GM12878 (cell line): ENCODE measurements at regions not wholly inside any gene's neighbourhood (a gene's known extent, or its start where the extent isn't known, plus 50 kb on each side); places are given as distances from the start of the nearest gene placed in this dataset.

ENCODE experiments used
- ATAC-seq: fragments of 200-7000 bp; cut with Tn5 transposase; 3 replicates; pipeline ENCODE4 v1.9.1; 2020; ENCODE audit warnings: mild to moderate bottlenecking, moderate library complexity
- BruUV-seq: library from RNA; stranded (reverse); fragments of 400-500 nt; replicated peaks from 2 replicates; lab custom pipeline; 2021; lab: Mats Ljungman, UMichigan
- CTCF ChIA-PET: fragments of 300-600 bp; sonication (Branson Sonifier 250); formaldehyde crosslinking; extraction: SDS; loops from one replicate; lab custom pipeline; 2021; ENCODE audit warnings: inconsistent platforms; lab: Yijun Ruan, JAX
- POLR2A ChIA-PET: fragments of 350-600 bp; formaldehyde crosslinking; extraction: SDS; loops from one replicate; lab custom pipeline; 2021; ENCODE audit warnings: inconsistent platforms; lab: Charles Lee
- RAD21 ChIA-PET: fragments of 300-600 bp; sonication (Branson Sonifier 250); formaldehyde crosslinking; loops from one replicate; lab custom pipeline; 2023; ENCODE audit warnings: antibody characterized with exemption; ENCODE audit not compliant: unreplicated experiment; lab: Charles Lee
- SMC1A ChIA-PET: fragments of 300-600 bp; sonication (Branson Sonifier 250); formaldehyde crosslinking; loops from one replicate; lab custom pipeline; 2023; ENCODE audit not compliant: unreplicated experiment, uncharacterized antibody; lab: Charles Lee
- DNase-seq: peaks from one replicate; pipeline ENCODE4 v3.0.0-alpha.2; 2011; ENCODE audit warnings: low read depth, low spot score
- FAIRE-seq: peaks from 3 replicates; lab custom pipeline; 2011; peaks lifted over from hg19 to GRCh38; lab: Jason Lieb, UNC
- H2AFZ ChIP-seq: 2 replicates; pipeline ENCODE4 v1.6.0; 2011; ENCODE audit warnings: low read depth, low read length, control low read depth; ENCODE audit not compliant: control insufficient read depth
- H3K27ac ChIP-seq: 2 replicates; pipeline ENCODE4 v1.5.1; 2011; ENCODE audit warnings: control low read depth; ENCODE audit not compliant: control insufficient read depth, insufficient read depth
- H3K27me3 ChIP-seq, 2 experiments: replicated peaks in 1 of 2; 2 replicates each; pipeline versions ENCODE4 v1.6.0 to v1.6.1; 2011; ENCODE audit warnings: low read length in 1 of 2; ENCODE audit not compliant: control insufficient read depth in 2 of 2, insufficient read depth in 2 of 2
- H3K36me3 ChIP-seq, 2 experiments: 2 replicates each; pipeline ENCODE4 v1.5.1; 2011; ENCODE audit warnings: low read length in 1 of 2; ENCODE audit not compliant: control insufficient read depth in 2 of 2, insufficient read depth in 2 of 2
- H3K4me1 ChIP-seq: 2 replicates; pipeline ENCODE4 v1.6.1; 2011; ENCODE audit warnings: mild to moderate bottlenecking, low read length, moderate library complexity, mixed read lengths; ENCODE audit not compliant: control insufficient read depth, insufficient read depth
- H3K4me2 ChIP-seq: 2 replicates; pipeline ENCODE4 v1.6.0; 2011; ENCODE audit warnings: control low read depth; ENCODE audit not compliant: control insufficient read depth, insufficient read depth
- H3K4me3 ChIP-seq: fragments of 200-600 bp; sonication (generic); 2 replicates; pipeline ENCODE4 v1.5.1; 2016
- H3K79me2 ChIP-seq: 2 replicates; pipeline ENCODE4 v1.6.0; 2011; ENCODE audit warnings: low read length; ENCODE audit not compliant: control insufficient read depth, insufficient read depth
- H3K9ac ChIP-seq: 2 replicates; pipeline ENCODE4 v1.8.0; 2011; ENCODE audit warnings: low read length, control low read depth, mixed read lengths; ENCODE audit not compliant: control insufficient read depth, insufficient read depth
- H3K9me3 ChIP-seq: replicated peaks from 3 replicates; pipeline ENCODE4 v1.5.1; 2011; ENCODE audit warnings: mild to moderate bottlenecking, low read length; ENCODE audit not compliant: control insufficient read depth, insufficient read depth
- H4K20me1 ChIP-seq: 2 replicates; pipeline ENCODE4 v1.6.0; 2011; ENCODE audit not compliant: control insufficient read depth, insufficient read depth
- BRCA1 ChIP-seq: IDR thresholded peaks from 2 replicates; pipeline ENCODE4 v1.6.1; 2011; ENCODE audit warnings: low read depth, low read length, improper control_type of control experiment
- CHD2 ChIP-seq: IDR thresholded peaks from 2 replicates; pipeline ENCODE4 v1.6.1; 2011; ENCODE audit warnings: low read depth, low read length, improper control_type of control experiment, borderline replicate concordance
- EP300 ChIP-seq, 2 experiments: fragments of 150-350 bp in 1 of 2; IDR thresholded peaks; 2 replicates each; pipeline ENCODE4 v1.6.1; 2011 to 2012; ENCODE audit warnings: low read depth in 2 of 2, low read length in 2 of 2, borderline replicate concordance in 1 of 2, improper control_type of control experiment in 1 of 2, inconsistent platforms in 1 of 2; ENCODE audit not compliant: control insufficient read depth in 1 of 2
- EZH2 ChIP-seq: IDR thresholded peaks from 2 replicates; pipeline ENCODE4 v1.6.1; 2012; ENCODE audit warnings: low read depth, mild to moderate bottlenecking, control low read depth, inconsistent platforms, low read length, borderline replicate concordance; ENCODE audit not compliant: control insufficient read depth
- FOS ChIP-seq: IDR thresholded peaks from 3 replicates; pipeline ENCODE4 v1.6.1; 2011; ENCODE audit warnings: borderline replicate concordance; ENCODE audit not compliant: insufficient read length; ENCODE audit errors: extremely low read depth
- HDAC2 ChIP-seq: fragments of 200-600 bp; sonication (generic); IDR thresholded peaks from 2 replicates; pipeline ENCODE4 v1.6.1; 2017
- NR2C1 ChIP-seq: fragments of 450-650 bp; IDR thresholded peaks from 2 replicates; pipeline ENCODE4 v1.6.1; 2017; ENCODE audit warnings: antibody characterized with exemption, mild to moderate bottlenecking, moderate library complexity
- PAX5 ChIP-seq: IDR thresholded peaks from 2 replicates; pipeline ENCODE4 v1.6.1; 2011; ENCODE audit warnings: low read depth, low read length, borderline replicate concordance
- RCOR1 ChIP-seq: conservative IDR thresholded peaks from 2 replicates; pipeline ENCODE4 v1.6.1; 2012; ENCODE audit warnings: low read depth, low read length, improper control_type of control experiment
- SIX5 ChIP-seq: IDR thresholded peaks from 2 replicates; pipeline ENCODE4 v1.6.1; 2011; ENCODE audit warnings: mild to moderate bottlenecking, low read depth, low read length, moderate library complexity; ENCODE audit not compliant: severe bottlenecking
- SPI1 ChIP-seq: IDR thresholded peaks from 2 replicates; pipeline ENCODE4 v1.6.1; 2011; ENCODE audit warnings: low read depth, mild to moderate bottlenecking, low read length, moderate library complexity, borderline replicate concordance; ENCODE audit not compliant: insufficient read depth
- TBL1XR1 ChIP-seq: IDR thresholded peaks from 2 replicates; pipeline ENCODE4 v1.6.1; 2012; ENCODE audit warnings: low read depth, low read length, improper control_type of control experiment
- TCF7 ChIP-seq: IDR thresholded peaks from 2 replicates; pipeline ENCODE4 v1.6.1; 2014; ENCODE audit warnings: antibody characterized with exemption, borderline replicate concordance
- ZBED1 ChIP-seq: IDR thresholded peaks from 2 replicates; pipeline ENCODE4 v1.6.1; 2016; ENCODE audit warnings: borderline replicate concordance
- ZNF217 ChIP-seq: fragments of 450-650 bp; IDR thresholded peaks from 2 replicates; pipeline ENCODE4 v1.6.1; 2017; ENCODE audit warnings: antibody characterized with exemption, mild to moderate bottlenecking
- WGBS: methylation state at CpG from one replicate; pipeline ENCODE4 v1.1.6; 2016; ENCODE audit warnings: low lambda C conversion rate; ENCODE audit not compliant: insufficient replicate concordance, insufficient coverage; ENCODE audit errors: missing lambda C conversion rate; 5-methylcytosine and 5-hydroxymethylcytosine counted together
- in situ Hi-C: fragments of 300-500 bp; cut with MboI; formaldehyde crosslinking; loops from 9 replicates; pipeline ENCODE4 v1.14.3; 2018; ENCODE audit warnings: mixed read lengths
- intact Hi-C: fragments of 100-400 bp; cut with micrococcal nuclease; formaldehyde crosslinking; loops from one replicate; pipeline ENCODE4 v1.14.2; 2022; ENCODE audit not compliant: unreplicated experiment
- TF ChIP-seq, protein P1 (sequence below): IDR thresholded peaks from 2 replicates; pipeline ENCODE4 v1.6.1; 2011; ENCODE audit warnings: mild to moderate bottlenecking, low read depth, low read length, moderate library complexity; ENCODE audit not compliant: insufficient replicate concordance
- TF ChIP-seq, protein P2 (sequence below): fragments of 450-650 bp; IDR thresholded peaks from 2 replicates; pipeline ENCODE4 v1.6.1; 2017; ENCODE audit warnings: mild to moderate bottlenecking, moderate library complexity
- TF ChIP-seq, protein P3 (sequence below): IDR thresholded peaks from 2 replicates; pipeline ENCODE4 v1.6.1; 2012; ENCODE audit warnings: low read depth, low read length, improper control_type of control experiment

DNA sequence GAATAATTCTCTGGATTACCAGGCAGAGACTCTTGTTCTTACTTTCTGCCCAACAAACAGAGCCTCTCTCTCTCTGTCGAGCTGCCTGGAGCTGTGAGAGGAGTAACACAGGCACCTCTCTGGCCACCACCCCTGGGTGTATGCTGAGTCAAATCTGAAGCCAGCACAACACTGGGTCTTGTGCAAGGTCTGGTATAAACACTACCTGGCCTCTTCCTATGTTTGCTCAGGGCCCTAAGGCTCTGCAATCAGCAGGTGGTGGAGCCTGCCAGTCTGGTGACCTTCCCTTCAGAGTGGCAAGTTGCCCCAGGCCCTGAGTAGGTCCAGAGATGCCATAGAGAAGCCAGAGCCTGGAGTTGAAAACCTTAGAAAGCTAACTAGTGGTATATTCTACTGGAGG lies 139.9 kb downstream of the CPXCR1 start:
- FAIRE-seq (no peak), DNase-seq (no peak), ATAC-seq (no peak)
- Histone ChIP-seq H3K36me3 (no peaks in the 10 kb centered on the region), H3K79me2 (no peaks in the 10 kb centered on the region), H3K4me1 (no peaks in the 10 kb centered on the region), H3K9ac (no peak overlapping the region), H3K4me3 (no peak overlapping the region), H3K27me3 (no peaks in the 10 kb centered on the region), H3K27ac (no peak overlapping the region), H3K4me2 (no peak overlapping the region), H4K20me1 (no peaks in the 10 kb centered on the region), H3K9me3 (no peaks in the 10 kb centered on the region), H2AFZ (no peak overlapping the region)
- no TSS peak for BruUV-seq
- RAD21 ChIA-PET, result no interaction called here
- in situ Hi-C loops (no loop called here), intact Hi-C loops (no loop called here)
- CTCF ChIA-PET, result no interaction called here
- 0% methylated on average over 1 of the region's 1 CpG for WGBS
- POLR2A ChIA-PET, result no interaction called here
- SMC1A ChIA-PET, result no interaction called here
- TF ChIP-seq RCOR1 (no peak), PAX5 (no peak), ZNF217 (no peak), EZH2 (no peak), ZBED1 (no peak), EP300 (IDR thresholded peaks at IDR 0.05; ENCODE audit: borderline replicate concordance in 1 of 2, control insufficient read depth in 1 of 2, low read depth in 2 of 2, low read length in 2 of 2) (no peak), FOS (no peak), HDAC2 (no peak), SPI1 (no peak), CHD2 (no peak), NR2C1 (no peak), BRCA1 (no peak), TBL1XR1 (no peak), TCF7 (no peak), SIX5 (no peak)
- TF ChIP-seq, protein P1, sequence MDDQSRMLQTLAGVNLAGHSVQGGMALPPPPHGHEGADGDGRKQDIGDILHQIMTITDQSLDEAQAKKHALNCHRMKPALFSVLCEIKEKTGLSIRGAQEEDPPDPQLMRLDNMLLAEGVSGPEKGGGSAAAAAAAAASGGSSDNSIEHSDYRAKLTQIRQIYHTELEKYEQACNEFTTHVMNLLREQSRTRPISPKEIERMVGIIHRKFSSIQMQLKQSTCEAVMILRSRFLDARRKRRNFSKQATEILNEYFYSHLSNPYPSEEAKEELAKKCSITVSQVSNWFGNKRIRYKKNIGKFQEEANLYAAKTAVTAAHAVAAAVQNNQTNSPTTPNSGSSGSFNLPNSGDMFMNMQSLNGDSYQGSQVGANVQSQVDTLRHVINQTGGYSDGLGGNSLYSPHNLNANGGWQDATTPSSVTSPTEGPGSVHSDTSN, result no peak
- TF ChIP-seq, protein P2, sequence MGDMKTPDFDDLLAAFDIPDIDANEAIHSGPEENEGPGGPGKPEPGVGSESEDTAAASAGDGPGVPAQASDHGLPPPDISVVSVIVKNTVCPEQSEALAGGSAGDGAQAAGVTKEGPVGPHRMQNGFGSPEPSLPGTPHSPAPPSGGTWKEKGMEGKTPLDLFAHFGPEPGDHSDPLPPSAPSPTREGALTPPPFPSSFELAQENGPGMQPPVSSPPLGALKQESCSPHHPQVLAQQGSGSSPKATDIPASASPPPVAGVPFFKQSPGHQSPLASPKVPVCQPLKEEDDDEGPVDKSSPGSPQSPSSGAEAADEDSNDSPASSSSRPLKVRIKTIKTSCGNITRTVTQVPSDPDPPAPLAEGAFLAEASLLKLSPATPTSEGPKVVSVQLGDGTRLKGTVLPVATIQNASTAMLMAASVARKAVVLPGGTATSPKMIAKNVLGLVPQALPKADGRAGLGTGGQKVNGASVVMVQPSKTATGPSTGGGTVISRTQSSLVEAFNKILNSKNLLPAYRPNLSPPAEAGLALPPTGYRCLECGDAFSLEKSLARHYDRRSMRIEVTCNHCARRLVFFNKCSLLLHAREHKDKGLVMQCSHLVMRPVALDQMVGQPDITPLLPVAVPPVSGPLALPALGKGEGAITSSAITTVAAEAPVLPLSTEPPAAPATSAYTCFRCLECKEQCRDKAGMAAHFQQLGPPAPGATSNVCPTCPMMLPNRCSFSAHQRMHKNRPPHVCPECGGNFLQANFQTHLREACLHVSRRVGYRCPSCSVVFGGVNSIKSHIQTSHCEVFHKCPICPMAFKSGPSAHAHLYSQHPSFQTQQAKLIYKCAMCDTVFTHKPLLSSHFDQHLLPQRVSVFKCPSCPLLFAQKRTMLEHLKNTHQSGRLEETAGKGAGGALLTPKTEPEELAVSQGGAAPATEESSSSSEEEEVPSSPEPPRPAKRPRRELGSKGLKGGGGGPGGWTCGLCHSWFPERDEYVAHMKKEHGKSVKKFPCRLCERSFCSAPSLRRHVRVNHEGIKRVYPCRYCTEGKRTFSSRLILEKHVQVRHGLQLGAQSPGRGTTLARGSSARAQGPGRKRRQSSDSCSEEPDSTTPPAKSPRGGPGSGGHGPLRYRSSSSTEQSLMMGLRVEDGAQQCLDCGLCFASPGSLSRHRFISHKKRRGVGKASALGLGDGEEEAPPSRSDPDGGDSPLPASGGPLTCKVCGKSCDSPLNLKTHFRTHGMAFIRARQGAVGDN, result no peak
- TF ChIP-seq, protein P3, sequence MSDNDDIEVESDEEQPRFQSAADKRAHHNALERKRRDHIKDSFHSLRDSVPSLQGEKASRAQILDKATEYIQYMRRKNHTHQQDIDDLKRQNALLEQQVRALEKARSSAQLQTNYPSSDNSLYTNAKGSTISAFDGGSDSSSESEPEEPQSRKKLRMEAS, result no peak
